PC-3 (cell line): ENCODE measurements at regions not wholly inside any gene's neighbourhood (a gene's known extent, or its start where the extent isn't known, plus 50 kb on each side); places are given as distances from the start of the nearest gene placed in this dataset.

Source experiments
- ATAC-seq: fragments of 200-7000 bp; cut with Tn5 transposase; 2 replicates; pipeline ENCODE4 v1.9.1; 2020; ENCODE audit warnings: mild to moderate bottlenecking, moderate library complexity
- BruUV-seq: library from RNA; stranded (reverse); fragments of 400-500 nt; replicated peaks from 2 replicates; lab custom pipeline; 2021; lab: Mats Ljungman, UMichigan
- CTCF ChIA-PET: fragments of 300-600 bp; sonication (Branson Sonifier 250); formaldehyde crosslinking; loops from one replicate; lab custom pipeline; 2022; ENCODE audit warnings: antibody characterized with exemption; lab: Charles Lee
- POLR2A ChIA-PET: fragments of 300-600 bp; sonication (Branson Sonifier 250); formaldehyde crosslinking; loops from one replicate; lab custom pipeline; 2022; ENCODE audit warnings: antibody characterized with exemption; ENCODE audit not compliant: unreplicated experiment; lab: Charles Lee
- DNase-seq: peaks from one replicate; pipeline ENCODE4 v3.0.0-alpha.2; 2015
- H2AFZ ChIP-seq: fragments of 300-600 bp; sonication (generic); 2 replicates; pipeline ENCODE4 v1.6.0; 2016; ENCODE audit warnings: antibody characterized with exemption, low read length
- H3F3A ChIP-seq: fragments of 300-600 bp; sonication (generic); one replicate; pipeline ENCODE4 v1.6.0; 2017; ENCODE audit warnings: antibody characterized with exemption, low read length, control low read depth, mild to moderate bottlenecking; ENCODE audit not compliant: unreplicated experiment
- H3K27ac ChIP-seq: fragments of 300-600 bp; sonication (generic); 2 replicates; pipeline ENCODE4 v1.5.1; 2016; ENCODE audit warnings: mild to moderate bottlenecking, low read length
- H3K27me3 ChIP-seq: fragments of 300-600 bp; sonication (generic); 2 replicates; pipeline ENCODE4 v1.6.1; 2016; ENCODE audit warnings: low read length, mixed read lengths
- H3K36me3 ChIP-seq: fragments of 300-600 bp; sonication (generic); 2 replicates; pipeline ENCODE4 v1.6.1; 2016; ENCODE audit warnings: low read depth, mixed run types, low read length, mixed read lengths
- H3K4me1 ChIP-seq: fragments of 300-600 bp; sonication (generic); 2 replicates; pipeline ENCODE4 v1.5.1; 2016; ENCODE audit warnings: low read length; ENCODE audit not compliant: insufficient read depth
- H3K4me2 ChIP-seq: fragments of 300-600 bp; sonication (generic); 2 replicates; pipeline ENCODE4 v1.6.0; 2016; ENCODE audit warnings: low read length
- H3K4me3 ChIP-seq: fragments of 300-600 bp; sonication (generic); 2 replicates; pipeline ENCODE4 v1.5.1; 2016; ENCODE audit warnings: mild to moderate bottlenecking, low read length, mixed read lengths
- H3K79me2 ChIP-seq: fragments of 300-600 bp; sonication (generic); 2 replicates; pipeline ENCODE4 v1.6.1; 2017; ENCODE audit warnings: low read length, mixed read lengths
- H3K9ac ChIP-seq: fragments of 300-600 bp; sonication (generic); 2 replicates; pipeline ENCODE4 v1.6.0; 2016; ENCODE audit warnings: mild to moderate bottlenecking, low read length
- H3K9me2 ChIP-seq: fragments of 300-600 bp; sonication (generic); replicated peaks from 2 replicates; pipeline ENCODE4 v1.6.1; 2016; ENCODE audit warnings: mixed run types, low read length, mixed read lengths
- H3K9me3 ChIP-seq: fragments of 300-600 bp; sonication (generic); 2 replicates; pipeline ENCODE4 v1.6.1; 2016; ENCODE audit warnings: low read length, mixed read lengths
- H4K20me1 ChIP-seq: fragments of 300-600 bp; sonication (generic); 2 replicates; pipeline ENCODE4 v1.6.1; 2016; ENCODE audit warnings: low read length, mixed read lengths
- CTCF ChIP-seq: fragments of 300-600 bp; sonication (generic); conservative IDR thresholded peaks from 2 replicates; pipeline ENCODE4 v1.5.1; 2017; ENCODE audit warnings: antibody characterized with exemption, low read depth, mild to moderate bottlenecking, low read length
- EZH2 ChIP-seq: fragments of 300-600 bp; sonication (generic); IDR thresholded peaks from one replicate; pipeline ENCODE4 v1.6.1; 2017; ENCODE audit warnings: antibody characterized with exemption, mild to moderate bottlenecking, low read length; ENCODE audit not compliant: unreplicated experiment
- EZH2phosphoT487 ChIP-seq: fragments of 300-600 bp; sonication (generic); IDR thresholded peaks from 2 replicates; pipeline ENCODE4 v1.6.1; 2018; ENCODE audit warnings: mild to moderate bottlenecking, antibody characterized with exemption, low read length, borderline replicate concordance
- intact Hi-C: fragments of 100-400 bp; cut with micrococcal nuclease; formaldehyde crosslinking; loops from 2 replicates; pipeline ENCODE4 v1.9.0; 2023

- H3K27me3 ChIP-seq: peaks cover 52% of the 10 kb centered on the region
- no TSS peak for BruUV-seq
- no peak overlapping the region for H3K4me2 ChIP-seq
- no peaks in the 10 kb centered on the region for H3K79me2 ChIP-seq
- H3K9me2 ChIP-seq: no peaks in the 10 kb centered on the region
- H4K20me1 ChIP-seq: no peaks in the 10 kb centered on the region
- CTCF ChIA-PET: no interaction called here
- no peaks in the 10 kb centered on the region; the same call in 1 of the 2 replicates for H3K4me1 ChIP-seq
- ATAC-seq: no peak
- H3K36me3 ChIP-seq: no peaks in the 10 kb centered on the region
- H2AFZ ChIP-seq: no peak overlapping the region
- H3K4me3 ChIP-seq: no peak overlapping the region
- H3K9me3 ChIP-seq: no peaks in the 10 kb centered on the region
- DNase-seq: no peak
- intact Hi-C loops: no loop called here
- TF ChIP-seq EZH2: no peak
- no peak for TF ChIP-seq CTCF
- no peak for TF ChIP-seq EZH2phosphoT487
- POLR2A ChIA-PET: no interaction called here
- no peaks in the 10 kb centered on the region for H3F3A ChIP-seq
- H3K9ac ChIP-seq: no peak overlapping the region
- H3K27ac ChIP-seq: no peak overlapping the region
Observed at GRCh38 chr10:8591640-8592039, 537.2 kb downstream of the GATA3 start.

GRCh38 chr10:8594176-8594575 lies 539.7 kb downstream of the GATA3 start:
- Histone ChIP-seq H3K9ac (no peak overlapping the region), H4K20me1 (no peaks in the 10 kb centered on the region), H3K27me3 (peaks cover 27% of the 10 kb centered on the region), H3K79me2 (no peaks in the 10 kb centered on the region), H3K36me3 (no peaks in the 10 kb centered on the region), H3K9me2 (no peaks in the 10 kb centered on the region), H3K9me3 (no peaks in the 10 kb centered on the region), H3K27ac (no peak overlapping the region), H3K4me2 (no peak overlapping the region), H3K4me3 (no peak overlapping the region), H3K4me1 (no peaks in the 10 kb centered on the region; the same call in 1 of the 2 replicates), H2AFZ (no peak overlapping the region), H3F3A (no peaks in the 10 kb centered on the region)
- DNase-seq (no peak), ATAC-seq (no peak)
- ChIA-PET CTCF (no interaction called here), POLR2A (no interaction called here)
- intact Hi-C loops: no loop called here
- no peak for TF ChIP-seq EZH2
- no TSS peak for BruUV-seq

GRCh38 chr10:8594711-8595110 lies 540.2 kb downstream of the GATA3 start:
- intact Hi-C loops: no loop called here
- H3K27ac ChIP-seq: no peak overlapping the region
- H3K79me2 ChIP-seq: no peaks in the 10 kb centered on the region
- no peaks in the 10 kb centered on the region for H4K20me1 ChIP-seq
- BruUV-seq: no TSS peak
- DNase-seq (no peak), ATAC-seq (no peak)
- TF ChIP-seq EZH2phosphoT487: no peak
- no peak for TF ChIP-seq EZH2
- no peak for TF ChIP-seq CTCF
- H3K4me2 ChIP-seq: no peak overlapping the region
- CTCF ChIA-PET: no interaction called here
- H3K9me2 ChIP-seq: no peaks in the 10 kb centered on the region
- no peaks in the 10 kb centered on the region for H3F3A ChIP-seq
- H2AFZ ChIP-seq: no peak overlapping the region
- H3K9ac ChIP-seq: no peak overlapping the region
- no peaks in the 10 kb centered on the region for H3K36me3 ChIP-seq
- POLR2A ChIA-PET: no interaction called here
- peaks cover 26% of the 10 kb centered on the region for H3K27me3 ChIP-seq
- no peak overlapping the region for H3K4me3 ChIP-seq
- H3K9me3 ChIP-seq: no peaks in the 10 kb centered on the region
- no peaks in the 10 kb centered on the region; the same call in 1 of the 2 replicates for H3K4me1 ChIP-seq
